ENCODE measurements at regions not wholly inside any gene's neighbourhood (a gene's known extent, or its start where the extent isn't known, plus 50 kb on each side); places are given as distances from the start of the nearest gene placed in this dataset.

- TF ChIP-seq CTCF (conservative IDR thresholded peaks at IDR 0.05; ENCODE audit: low read depth in 2 of 2) (no peak), NANOG (IDR thresholded peaks at IDR 0.05; ENCODE audit: borderline replicate concordance) (no peak), EZH2 (IDR thresholded peaks at IDR 0.05; ENCODE audit: low read depth, unreplicated experiment) (no peak), POLR2AphosphoS5 (IDR thresholded peaks at IDR 0.05; ENCODE audit: low read depth) (no peak)
Measured at GRCh38 chr6:105497549-105497948, 94.7 kb upstream of the PREP start.
